Peyer's patch (tissue), 4 donors: ENCODE measurements at regions not wholly inside any gene's neighbourhood (a gene's known extent, or its start where the extent isn't known, plus 50 kb on each side); places are given as distances from the start of the nearest gene placed in this dataset.

Experiments
- DNase-seq, 3 donors: peaks; one replicate each; pipeline ENCODE4 v3.0.0-alpha.2; 2017 to 2019
- H3K27ac ChIP-seq, 4 donors: fragments of 200-600 bp; sonication (generic); one replicate each; pipeline ENCODE4 v1.5.1; 2016 to 2019
- H3K27me3 ChIP-seq, 2 donors: fragments of 200-600 bp; sonication (generic); one replicate each; pipeline ENCODE4 v1.5.1; 2019
- H3K36me3 ChIP-seq, 3 donors: fragments of 200-600 bp; sonication (generic); one replicate each; pipeline ENCODE4 v1.5.1; 2016 to 2019
- H3K4me1 ChIP-seq, 4 donors: fragments of 200-600 bp; sonication (generic); one replicate each; pipeline ENCODE4 v1.5.1; 2016 to 2019
- H3K4me3 ChIP-seq, 4 donors: fragments of 200-600 bp; sonication (generic); 1 replicate in 3 of 4; 2 replicates in 1 of 4; pipeline ENCODE4 v1.5.1; 2016 to 2019; ENCODE audit warnings: mild to moderate bottlenecking in 1 of 4
- H3K9me3 ChIP-seq, 4 donors: fragments of 200-600 bp; sonication (generic); one replicate each; pipeline ENCODE4 v1.5.1; 2016 to 2019; ENCODE audit warnings: mild to moderate bottlenecking in 1 of 4
- POLR2A ChIP-seq, 2 donors: fragments of 450-650 bp; IDR thresholded peaks; one replicate each; pipeline ENCODE4 v1.5.1; 2017; ENCODE audit warnings: antibody characterized with exemption in 2 of 2, mild to moderate bottlenecking in 2 of 2, moderate library complexity in 2 of 2
- TF ChIP-seq, protein P1 (sequence below), 6 experiments: fragments of 450-650 bp in 4 of 6; fragments of 200-600 bp in 2 of 6; sonication (generic) in 1 of 6; IDR thresholded peaks; one replicate each; pipeline ENCODE4 v1.5.1; 2017 to 2019; ENCODE audit warnings: antibody characterized with exemption in 6 of 6, mild to moderate bottlenecking in 3 of 6, moderate library complexity in 1 of 6

DNA sequence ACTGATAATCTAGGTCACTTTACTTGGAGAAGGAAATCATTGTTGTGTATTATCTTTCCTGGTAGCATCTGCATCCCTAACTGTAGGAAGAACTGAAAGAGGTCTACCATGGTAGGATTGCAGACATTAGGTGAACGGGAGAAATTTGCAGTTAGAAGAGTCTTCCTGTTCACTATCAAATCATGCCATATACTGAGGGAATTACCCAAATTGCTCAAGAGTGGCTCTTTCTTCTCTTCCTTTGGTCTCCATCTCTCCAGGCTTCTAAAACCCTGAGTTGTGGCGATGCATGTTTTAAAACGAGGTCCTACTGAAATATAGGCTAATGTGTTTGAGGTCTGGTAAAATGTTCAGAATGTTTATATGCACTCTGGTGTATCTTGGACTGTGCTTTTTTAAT, 85.3 kb upstream of the HK2 start:
- Histone ChIP-seq H3K27me3 (no peaks in the 10 kb centered on the region), H3K4me3 (no peak overlapping the region), H3K36me3 (no peaks in the 10 kb centered on the region), H3K9me3 (no peaks in the 10 kb centered on the region), H3K27ac (no peak overlapping the region), H3K4me1 (no peaks in the 10 kb centered on the region)
- no peak for DNase-seq
- no peak for TF ChIP-seq POLR2A (IDR thresholded peaks at IDR 0.05)
- TF ChIP-seq, protein P1, sequence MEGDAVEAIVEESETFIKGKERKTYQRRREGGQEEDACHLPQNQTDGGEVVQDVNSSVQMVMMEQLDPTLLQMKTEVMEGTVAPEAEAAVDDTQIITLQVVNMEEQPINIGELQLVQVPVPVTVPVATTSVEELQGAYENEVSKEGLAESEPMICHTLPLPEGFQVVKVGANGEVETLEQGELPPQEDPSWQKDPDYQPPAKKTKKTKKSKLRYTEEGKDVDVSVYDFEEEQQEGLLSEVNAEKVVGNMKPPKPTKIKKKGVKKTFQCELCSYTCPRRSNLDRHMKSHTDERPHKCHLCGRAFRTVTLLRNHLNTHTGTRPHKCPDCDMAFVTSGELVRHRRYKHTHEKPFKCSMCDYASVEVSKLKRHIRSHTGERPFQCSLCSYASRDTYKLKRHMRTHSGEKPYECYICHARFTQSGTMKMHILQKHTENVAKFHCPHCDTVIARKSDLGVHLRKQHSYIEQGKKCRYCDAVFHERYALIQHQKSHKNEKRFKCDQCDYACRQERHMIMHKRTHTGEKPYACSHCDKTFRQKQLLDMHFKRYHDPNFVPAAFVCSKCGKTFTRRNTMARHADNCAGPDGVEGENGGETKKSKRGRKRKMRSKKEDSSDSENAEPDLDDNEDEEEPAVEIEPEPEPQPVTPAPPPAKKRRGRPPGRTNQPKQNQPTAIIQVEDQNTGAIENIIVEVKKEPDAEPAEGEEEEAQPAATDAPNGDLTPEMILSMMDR (IDR thresholded peaks at IDR 0.05), result no peak

- Histone ChIP-seq H3K27ac (no peak overlapping the region), H3K9me3 (no peaks in the 10 kb centered on the region), H3K4me1 (no peaks in the 10 kb centered on the region), H3K27me3 (no peaks in the 10 kb centered on the region), H3K4me3 (no peak overlapping the region), H3K36me3 (no peaks in the 10 kb centered on the region)
- no peak for TF ChIP-seq POLR2A (IDR thresholded peaks at IDR 0.05)
- TF ChIP-seq, protein P1 (IDR thresholded peaks at IDR 0.05), result no peak
- DNase-seq, result no peak
Measured at GRCh38 chr2:74749432-74749831, 84.5 kb upstream of the HK2 start.

DNA sequence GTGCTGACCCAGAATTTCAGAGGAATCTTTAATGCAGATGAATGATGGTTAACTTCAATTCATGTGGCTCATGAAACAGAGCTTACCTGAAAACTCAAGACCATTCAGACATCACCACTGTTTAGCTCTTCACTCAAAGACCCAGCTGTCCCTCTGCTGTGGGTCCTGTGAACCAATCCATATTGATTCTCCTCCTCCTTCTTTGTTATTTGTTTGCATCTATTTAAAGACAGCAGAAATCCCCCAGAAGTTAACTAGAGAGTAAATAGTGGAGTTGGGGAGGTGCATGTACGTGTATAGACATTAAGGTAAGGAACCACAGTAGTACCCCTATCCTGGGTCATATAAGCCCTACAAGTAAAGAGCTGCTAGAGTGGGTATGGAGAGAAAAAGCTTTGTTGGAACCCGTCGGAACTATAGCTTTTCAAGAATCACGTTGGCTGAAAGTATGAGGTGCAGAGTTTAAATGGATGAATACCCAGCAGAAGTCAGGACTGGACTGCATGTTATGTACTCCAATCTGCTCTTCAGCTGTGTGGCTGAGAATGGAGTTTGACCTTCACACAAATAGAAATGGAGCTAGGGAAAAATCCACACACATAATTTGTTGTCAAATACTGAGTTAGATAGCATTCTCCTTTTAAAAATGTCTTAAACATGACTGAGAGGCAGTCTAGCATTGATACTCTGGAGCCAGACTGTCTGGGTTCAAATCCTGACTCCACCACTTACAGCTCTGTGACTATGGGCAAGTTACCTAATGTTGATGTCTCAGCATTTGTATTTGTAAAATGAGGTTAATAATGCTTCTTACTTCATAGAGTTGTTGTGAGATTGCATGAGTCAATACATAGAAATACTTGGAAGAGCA, 81.7 kb upstream of the HK2 start:
- no peak overlapping the region for H3K27ac ChIP-seq
- TF ChIP-seq, protein P1 (IDR thresholded peaks at IDR 0.05), result no peak
- TF ChIP-seq POLR2A (IDR thresholded peaks at IDR 0.05), result no peak

DNA sequence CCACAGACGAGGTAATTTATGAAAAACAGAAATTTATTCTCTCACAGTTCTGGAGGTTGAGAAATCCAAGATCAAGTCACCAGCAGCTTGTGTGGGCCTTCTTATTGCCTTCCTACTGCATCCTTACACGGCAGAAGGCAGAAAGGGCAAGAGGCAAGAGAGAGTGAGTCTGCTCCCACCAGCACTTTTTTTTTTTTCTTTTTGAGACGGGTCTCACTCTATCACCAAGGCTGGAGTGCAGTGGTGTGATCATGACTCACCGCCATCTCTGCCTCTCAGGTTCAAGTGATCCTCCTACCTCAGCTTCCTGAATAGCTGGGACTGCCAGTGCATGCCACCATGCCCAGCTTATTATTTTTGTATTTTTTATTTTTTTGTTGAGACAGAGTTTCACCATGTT, 78.5 kb upstream of the HK2 start:
- Histone ChIP-seq H3K4me3 (no peak overlapping the region), H3K9me3 (peaks cover 0 to 4% (median 2%) of the 10 kb centered on the region in 4 donors), H3K27me3 (no peaks in the 10 kb centered on the region), H3K27ac (no peak overlapping the region), H3K4me1 (no peaks in the 10 kb centered on the region), H3K36me3 (no peaks in the 10 kb centered on the region)
- no peak for DNase-seq
- TF ChIP-seq POLR2A (IDR thresholded peaks at IDR 0.05), result no peak
- TF ChIP-seq, protein P1 (IDR thresholded peaks at IDR 0.05), result no peak

More for the DNA sequence above, 81.7 kb upstream of the HK2 start:
- H3K36me3 ChIP-seq, result no peaks in the 10 kb centered on the region
- H3K27me3 ChIP-seq, result no peaks in the 10 kb centered on the region
- no peak overlapping the region for H3K4me3 ChIP-seq
- H3K9me3 ChIP-seq, result peaks cover 0 to 4% (median 2%) of the 10 kb centered on the region in 4 donors
- no peak for DNase-seq
- H3K4me1 ChIP-seq, result no peaks in the 10 kb centered on the region

GRCh38 chr2:74756356-74756890, 77.5 kb upstream of the HK2 start:
- H3K27me3 ChIP-seq, result no peaks in the 10 kb centered on the region
- H3K4me1 ChIP-seq, result no peaks in the 10 kb centered on the region
- H3K36me3 ChIP-seq, result no peaks in the 10 kb centered on the region
- no peak for DNase-seq
- no peak overlapping the region for H3K4me3 ChIP-seq
- H3K27ac ChIP-seq, result no peak overlapping the region
- TF ChIP-seq POLR2A (IDR thresholded peaks at IDR 0.05), result no peak
- TF ChIP-seq, protein P1 (IDR thresholded peaks at IDR 0.05), result no peak
- peaks cover 0 to 4% (median 2%) of the 10 kb centered on the region in 4 donors for H3K9me3 ChIP-seq
